ENCODE measurements at regions not wholly inside any gene's neighbourhood (a gene's known extent, or its start where the extent isn't known, plus 50 kb on each side); places are given as distances from the start of the nearest gene placed in this dataset.

- DNase-seq (ENCODE audit: low read depth, low spot score) = no peak
- Mint-ChIP-seq H3K27ac (ENCODE audit: unreplicated experiment) (no peak overlapping the region), H3K9me3 (peaks cover 4% of the 10 kb centered on the region), H3K4me1 (no peaks in the 10 kb centered on the region), H3K27me3 (ENCODE audit: low read depth) (no peaks in the 10 kb centered on the region), H3K36me3 (ENCODE audit: low read depth) (no peaks in the 10 kb centered on the region), H3K4me3 (no peak overlapping the region)
- TF ChIP-seq, protein P1, sequence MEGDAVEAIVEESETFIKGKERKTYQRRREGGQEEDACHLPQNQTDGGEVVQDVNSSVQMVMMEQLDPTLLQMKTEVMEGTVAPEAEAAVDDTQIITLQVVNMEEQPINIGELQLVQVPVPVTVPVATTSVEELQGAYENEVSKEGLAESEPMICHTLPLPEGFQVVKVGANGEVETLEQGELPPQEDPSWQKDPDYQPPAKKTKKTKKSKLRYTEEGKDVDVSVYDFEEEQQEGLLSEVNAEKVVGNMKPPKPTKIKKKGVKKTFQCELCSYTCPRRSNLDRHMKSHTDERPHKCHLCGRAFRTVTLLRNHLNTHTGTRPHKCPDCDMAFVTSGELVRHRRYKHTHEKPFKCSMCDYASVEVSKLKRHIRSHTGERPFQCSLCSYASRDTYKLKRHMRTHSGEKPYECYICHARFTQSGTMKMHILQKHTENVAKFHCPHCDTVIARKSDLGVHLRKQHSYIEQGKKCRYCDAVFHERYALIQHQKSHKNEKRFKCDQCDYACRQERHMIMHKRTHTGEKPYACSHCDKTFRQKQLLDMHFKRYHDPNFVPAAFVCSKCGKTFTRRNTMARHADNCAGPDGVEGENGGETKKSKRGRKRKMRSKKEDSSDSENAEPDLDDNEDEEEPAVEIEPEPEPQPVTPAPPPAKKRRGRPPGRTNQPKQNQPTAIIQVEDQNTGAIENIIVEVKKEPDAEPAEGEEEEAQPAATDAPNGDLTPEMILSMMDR (conservative IDR thresholded peaks at IDR 0.05) = no peak
Observed at GRCh38 chr5:82564963-82565362, 286.8 kb upstream of the RPS23 start.

GRCh38 chr5:82563745-82564144 is 285.6 kb upstream of the RPS23 start:
- H3K9me3 Mint-ChIP-seq = peaks cover 4% of the 10 kb centered on the region
- no peaks in the 10 kb centered on the region for H3K4me1 Mint-ChIP-seq
- no peaks in the 10 kb centered on the region for H3K27me3 Mint-ChIP-seq (ENCODE audit: low read depth)
- no peak overlapping the region for H3K27ac Mint-ChIP-seq (ENCODE audit: unreplicated experiment)
- no peak for DNase-seq (ENCODE audit: low read depth, low spot score)
- H3K4me3 Mint-ChIP-seq = no peak overlapping the region
- no peaks in the 10 kb centered on the region for H3K36me3 Mint-ChIP-seq (ENCODE audit: low read depth)
- TF ChIP-seq, protein P1 (conservative IDR thresholded peaks at IDR 0.05) = no peak

GRCh38 chr5:82562696-82563240 is 284.6 kb upstream of the RPS23 start:
- no peaks in the 10 kb centered on the region for H3K4me1 Mint-ChIP-seq
- no peaks in the 10 kb centered on the region for H3K27me3 Mint-ChIP-seq (ENCODE audit: low read depth)
- H3K9me3 Mint-ChIP-seq = peaks cover 4% of the 10 kb centered on the region
- DNase-seq (ENCODE audit: low read depth, low spot score) = no peak
- peaks cover 3% of the 10 kb centered on the region for H3K36me3 Mint-ChIP-seq (ENCODE audit: low read depth)
- H3K4me3 Mint-ChIP-seq = no peak overlapping the region
- TF ChIP-seq, protein P1 (conservative IDR thresholded peaks at IDR 0.05) = no peak
- H3K27ac Mint-ChIP-seq (ENCODE audit: unreplicated experiment) = no peak overlapping the region

GRCh38 chr5:82561797-82562196 is 283.6 kb upstream of the RPS23 start:
- peaks cover 3% of the 10 kb centered on the region for H3K9me3 Mint-ChIP-seq
- no peak overlapping the region for H3K27ac Mint-ChIP-seq (ENCODE audit: unreplicated experiment)
- H3K36me3 Mint-ChIP-seq (ENCODE audit: low read depth) = peaks cover 3% of the 10 kb centered on the region
- H3K4me3 Mint-ChIP-seq = no peak overlapping the region
- TF ChIP-seq, protein P1 (conservative IDR thresholded peaks at IDR 0.05) = no peak
- no peaks in the 10 kb centered on the region for H3K4me1 Mint-ChIP-seq
- H3K27me3 Mint-ChIP-seq (ENCODE audit: low read depth) = no peaks in the 10 kb centered on the region
- no peak for DNase-seq (ENCODE audit: low read depth, low spot score)

DNA sequence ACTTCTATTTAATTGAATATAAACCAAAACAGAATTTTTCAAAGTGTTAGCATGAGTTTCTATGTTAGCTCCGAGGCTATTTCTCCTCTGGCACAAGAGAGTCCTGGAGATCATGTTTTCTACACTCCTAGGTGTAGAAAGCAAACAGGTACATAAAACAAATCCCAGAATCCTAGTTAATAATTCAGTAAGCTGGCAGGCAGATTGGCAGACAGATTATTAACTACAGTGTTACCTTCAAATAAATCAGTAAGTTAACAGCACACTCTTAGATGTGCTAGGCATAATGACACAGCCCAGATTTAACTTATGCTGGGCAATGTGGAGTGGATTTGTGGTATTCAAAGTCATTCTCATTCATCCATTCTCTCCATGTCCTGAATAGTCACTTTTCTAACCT is 282.8 kb upstream of the RPS23 start:
- TF ChIP-seq, protein P1 (conservative IDR thresholded peaks at IDR 0.05) = no peak
- Mint-ChIP-seq H3K36me3 (ENCODE audit: low read depth) (peaks cover 3% of the 10 kb centered on the region), H3K27me3 (ENCODE audit: low read depth) (no peaks in the 10 kb centered on the region), H3K4me1 (no peaks in the 10 kb centered on the region), H3K4me3 (no peak overlapping the region), H3K9me3 (no peaks in the 10 kb centered on the region), H3K27ac (ENCODE audit: unreplicated experiment) (no peak overlapping the region)
- no peak for DNase-seq (ENCODE audit: low read depth, low spot score)

Measured in neural crest cell (in vitro differentiated cells).